ENCODE measurements at regions not wholly inside any gene's neighbourhood (a gene's known extent, or its start where the extent isn't known, plus 50 kb on each side); places are given as distances from the start of the nearest gene placed in this dataset.

DNA sequence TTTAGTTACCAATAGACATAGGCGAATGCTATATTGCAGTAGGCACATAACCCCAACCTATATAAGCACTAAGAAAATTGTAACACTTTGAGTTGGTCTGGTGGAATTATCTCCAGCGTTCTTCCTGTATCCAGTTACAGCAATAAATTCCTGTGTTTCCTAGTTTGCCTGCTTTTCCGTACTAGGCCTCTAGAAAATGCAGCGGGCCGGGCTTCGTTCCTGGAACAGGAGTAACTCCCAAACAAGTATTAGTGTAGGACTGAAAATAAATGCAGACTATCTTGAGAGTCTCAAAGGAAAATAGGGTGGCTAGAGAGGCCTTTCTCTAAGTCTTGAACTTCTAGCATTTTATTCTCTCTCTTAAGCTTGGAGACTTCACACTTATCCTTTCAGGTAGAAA lies 159.8 kb downstream of the OR13H1 start:
- DNase-seq (ENCODE audit: low read depth in 2 of 2), result no peak

DNA sequence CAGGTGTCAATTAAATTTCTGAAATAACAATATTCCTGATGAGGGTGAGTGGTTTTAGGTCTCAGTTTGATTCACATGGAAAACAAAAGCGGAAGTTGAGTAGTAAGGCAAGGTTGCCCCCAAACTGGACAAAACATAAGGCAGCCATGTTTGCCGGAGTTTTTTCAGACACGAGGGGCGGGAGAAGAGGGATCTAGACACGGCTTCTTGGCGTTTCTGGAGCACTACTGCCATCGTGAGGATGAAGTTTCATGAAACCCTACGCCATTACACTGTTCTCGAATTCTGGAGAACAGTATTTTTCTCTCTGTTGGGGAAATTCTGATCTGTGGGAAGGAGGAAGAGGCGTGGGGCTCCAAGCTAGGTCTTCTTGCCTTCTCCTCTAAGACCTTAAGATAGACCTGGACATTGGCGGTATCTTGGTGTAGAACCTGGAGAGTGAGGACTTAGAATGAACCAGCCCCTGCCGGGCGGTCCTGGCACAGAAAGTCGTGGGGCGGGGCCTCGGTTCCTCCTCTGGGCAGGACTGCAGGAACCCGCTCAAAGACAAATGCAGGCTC lies 160.3 kb downstream of the OR13H1 start:
- DNase-seq (ENCODE audit: low read depth in 2 of 2), result no peak

GRCh38 chrX:131709553-131709952 lies 165.7 kb downstream of the OR13H1 start:
- DNase-seq (ENCODE audit: low read depth in 2 of 2), result no peak

GRCh38 chrX:131711478-131711867 lies 167.6 kb downstream of the OR13H1 start:
- no peak for DNase-seq (ENCODE audit: low read depth in 2 of 2)

GRCh38 chrX:131723646-131724045 lies 179.8 kb downstream of the OR13H1 start:
- no peak for DNase-seq (ENCODE audit: low read depth in 2 of 2)

GRCh38 chrX:131724292-131724691 lies 180.4 kb downstream of the OR13H1 start:
- DNase-seq (ENCODE audit: low read depth in 2 of 2), result no peak

GRCh38 chrX:131725001-131725654 lies 181.3 kb downstream of the OR13H1 start:
- no peak for DNase-seq (ENCODE audit: low read depth in 2 of 2)

GRCh38 chrX:131727778-131728177 lies 183.9 kb downstream of the OR13H1 start:
- no peak for DNase-seq (ENCODE audit: low read depth in 2 of 2)

DNA sequence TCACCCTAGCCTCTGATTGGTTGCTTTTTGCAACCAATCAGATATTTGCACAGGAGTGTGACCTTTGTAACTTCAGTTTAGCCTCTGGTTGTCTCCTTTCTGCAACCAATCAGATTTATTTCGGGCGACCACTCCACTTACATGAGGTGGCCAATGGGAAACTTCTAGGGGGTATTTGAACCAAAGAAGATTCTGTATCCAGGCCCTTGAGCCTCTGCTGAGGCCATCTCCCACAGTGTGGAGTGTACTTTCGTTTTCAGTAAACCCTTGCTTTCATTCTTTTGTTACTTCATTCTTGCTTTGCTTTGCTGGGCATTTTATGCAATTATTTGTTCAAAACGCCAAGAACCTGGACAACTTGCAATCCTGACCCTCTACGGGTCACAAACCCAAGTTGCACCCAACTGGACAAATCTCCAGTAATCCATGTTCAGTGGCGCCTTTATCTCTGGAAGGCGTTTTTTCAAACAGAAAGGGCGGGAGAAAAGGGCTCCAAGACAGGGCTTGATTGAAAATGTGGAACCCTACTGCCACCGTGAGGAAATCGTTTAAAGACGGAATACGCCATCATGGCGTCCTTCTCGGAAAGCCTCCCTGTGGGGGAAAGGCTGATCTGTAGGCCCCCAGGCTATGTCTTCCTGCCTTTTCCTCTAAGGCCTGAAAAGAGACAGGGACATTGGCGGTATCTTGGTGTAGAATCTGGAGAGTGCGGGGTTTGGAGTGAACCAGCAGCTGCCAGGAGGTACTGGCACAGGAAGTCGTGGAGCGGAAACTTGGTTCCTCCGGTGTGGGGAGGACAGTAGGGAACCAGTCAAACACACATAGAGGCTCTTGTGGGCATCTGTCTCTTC lies 184.6 kb downstream of the OR13H1 start:
- no peak for DNase-seq (ENCODE audit: low read depth in 2 of 2)

- DNase-seq (ENCODE audit: low read depth in 2 of 2), result no peak
Observed at GRCh38 chrX:131729295-131729694, 185.4 kb downstream of the OR13H1 start.

DNA sequence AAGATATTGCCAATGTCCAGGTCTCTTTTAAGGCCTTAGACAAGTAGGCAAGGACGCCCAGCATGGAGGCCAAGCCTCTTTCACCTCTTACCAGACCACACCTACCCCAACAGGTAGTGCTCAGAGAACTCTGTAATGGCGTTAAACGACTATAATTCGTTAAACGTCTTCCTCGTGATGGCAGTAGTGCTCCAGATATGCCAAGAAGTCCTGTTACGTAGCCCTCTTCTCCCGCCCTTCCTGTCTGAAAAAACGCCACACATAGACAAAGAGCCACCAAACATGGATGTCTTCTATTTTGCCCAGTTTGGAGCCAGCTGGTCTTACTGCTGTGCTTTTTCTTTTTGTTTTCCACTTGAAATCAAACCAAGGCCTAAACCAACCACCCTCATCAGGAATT lies 190.7 kb downstream of the OR13H1 start:
- DNase-seq (ENCODE audit: low read depth in 2 of 2), result no peak

DNA sequence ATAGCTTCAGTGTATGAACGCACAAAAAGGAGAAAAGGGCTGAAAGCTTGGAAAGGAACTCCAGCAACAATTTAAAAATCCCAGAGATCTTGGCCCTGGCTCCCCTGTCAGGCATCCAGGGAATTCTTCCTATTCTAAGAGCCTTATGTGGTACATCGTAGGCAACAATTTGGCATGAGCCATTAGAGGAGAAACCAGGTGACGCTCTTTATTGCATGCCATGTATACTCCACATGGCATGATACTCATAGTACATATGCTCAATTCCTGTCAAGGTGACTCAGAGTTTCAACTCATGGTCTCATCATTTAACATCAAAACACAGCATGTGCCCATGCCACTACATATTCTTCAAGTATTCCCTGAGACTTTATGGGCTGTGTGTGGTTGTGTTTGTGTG lies 191.3 kb downstream of the OR13H1 start:
- no peak for DNase-seq (ENCODE audit: low read depth in 2 of 2)

GRCh38 chrX:131739823-131740222 lies 195.9 kb downstream of the OR13H1 start:
- DNase-seq (ENCODE audit: low read depth in 2 of 2), result no peak

GRCh38 chrX:131741103-131741581 lies 197.3 kb downstream of the OR13H1 start:
- no peak for DNase-seq (ENCODE audit: low read depth in 2 of 2)

- DNase-seq (ENCODE audit: low read depth in 2 of 2), result no peak
Observed at GRCh38 chrX:131745942-131746489, 202.1 kb downstream of the OR13H1 start.

GRCh38 chrX:131746491-131746968 lies 202.7 kb downstream of the OR13H1 start:
- no peak for DNase-seq (ENCODE audit: low read depth in 2 of 2)

GRCh38 chrX:131747173-131747572 lies 203.3 kb downstream of the OR13H1 start:
- DNase-seq (ENCODE audit: low read depth in 2 of 2), result no peak

DNA sequence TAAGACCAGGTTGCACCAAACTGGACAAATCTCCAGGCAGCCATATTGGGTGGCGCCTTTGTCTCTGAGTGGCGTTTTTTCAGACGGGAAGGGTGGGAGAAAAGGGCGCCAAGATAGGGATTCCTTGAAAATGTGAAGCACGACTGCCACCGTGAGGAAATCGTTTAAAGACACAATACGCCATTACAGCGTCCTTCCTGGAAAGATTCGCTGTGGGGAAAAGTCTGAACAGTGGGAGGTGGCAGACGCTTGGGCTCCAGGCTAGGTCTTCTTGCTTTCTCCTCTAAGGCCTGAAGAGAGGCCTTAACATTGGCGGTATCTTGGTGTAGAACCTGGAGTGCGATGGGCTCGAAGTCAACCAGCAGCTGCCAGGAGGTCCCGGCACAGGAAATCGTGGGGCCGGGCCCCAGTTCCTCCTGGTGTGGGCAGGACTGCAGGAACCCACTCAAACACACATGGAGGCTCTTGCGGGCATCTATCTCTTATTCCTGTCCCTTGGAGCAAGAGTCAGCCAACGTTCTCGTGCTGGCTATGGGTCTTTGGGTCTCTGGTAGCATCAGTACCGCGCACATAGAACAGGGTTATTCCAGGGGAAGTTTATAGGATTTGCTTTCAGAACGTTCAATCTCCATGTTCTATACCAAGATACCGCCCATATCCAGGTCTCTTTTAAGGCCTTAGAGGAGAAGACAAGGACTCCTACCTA lies 208.8 kb downstream of the OR13H1 start:
- DNase-seq (ENCODE audit: low read depth in 2 of 2), result no peak

- no peak for DNase-seq (ENCODE audit: low read depth in 2 of 2)
Observed at GRCh38 chrX:131762802-131763234, 218.9 kb downstream of the OR13H1 start.

DNA sequence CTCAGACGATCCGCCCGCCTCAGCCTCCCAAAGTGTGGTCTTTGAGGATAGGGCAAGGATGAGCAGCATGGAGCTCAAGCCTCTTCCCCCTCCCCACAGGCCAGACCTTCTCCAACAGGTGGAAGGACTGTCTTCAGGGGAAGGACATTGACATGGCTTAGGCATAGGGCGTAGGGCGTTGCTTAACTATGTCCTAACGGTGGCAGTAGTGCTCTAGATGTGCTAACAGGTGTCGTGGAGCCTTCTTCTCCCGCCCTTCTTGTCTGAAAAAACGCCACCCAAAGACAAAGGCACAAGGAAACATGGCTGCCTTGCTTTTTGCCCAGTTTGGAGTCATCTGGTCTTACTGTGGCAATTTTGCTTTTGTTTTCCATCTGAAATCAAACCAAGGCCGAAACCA lies 219.8 kb downstream of the OR13H1 start:
- no peak for DNase-seq (ENCODE audit: low read depth in 2 of 2)

DNA sequence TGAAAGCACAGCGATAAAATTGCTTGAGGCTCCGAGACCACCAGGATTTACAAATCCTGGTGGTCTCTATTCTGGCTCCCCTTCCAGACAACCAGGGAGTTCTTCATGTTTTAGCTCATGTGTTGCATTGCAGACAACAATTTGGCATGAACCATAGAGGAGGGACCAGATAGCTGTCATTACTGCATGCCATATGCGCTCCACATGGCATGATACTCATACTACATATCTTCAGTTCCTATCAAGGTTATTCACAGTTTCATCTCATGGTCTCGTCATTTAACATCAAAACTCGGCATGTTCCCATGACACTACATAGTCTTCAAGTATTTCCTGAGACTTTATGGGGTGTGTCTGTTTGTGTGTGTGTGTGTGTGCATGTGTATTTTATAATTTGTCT lies 220.3 kb downstream of the OR13H1 start:
- no peak for DNase-seq (ENCODE audit: low read depth in 2 of 2)
